ENCODE measurements at regions not wholly inside any gene's neighbourhood (a gene's known extent, or its start where the extent isn't known, plus 50 kb on each side); places are given as distances from the start of the nearest gene placed in this dataset.

DNA sequence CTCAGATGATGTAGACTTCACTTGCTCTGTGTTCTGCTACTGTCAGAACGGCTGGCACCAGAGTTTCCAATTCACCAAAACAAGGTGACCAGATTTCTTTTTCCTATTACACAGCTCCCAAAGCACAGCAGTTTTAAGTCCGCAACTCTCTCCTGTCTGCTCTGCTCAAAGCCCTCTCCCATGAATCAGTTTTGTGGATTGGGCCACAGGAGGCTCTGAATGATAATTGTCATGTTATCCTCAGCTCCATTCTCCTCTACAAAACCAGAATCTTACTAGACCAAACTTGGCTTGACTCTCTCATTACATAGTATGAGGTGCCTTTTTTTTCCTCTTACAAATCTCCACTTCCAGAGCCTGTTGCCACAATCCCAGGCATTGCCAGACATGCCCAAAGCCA is 223.5 kb downstream of the SNX13 start:
- no peaks in the 10 kb centered on the region for H3K9me3 ChIP-seq
- no peak for DNase-seq (ENCODE audit: extremely low spot score in 2 of 2)
- intact Hi-C loops (cut with DNase I): loop anchor here (10.0 kb wide), 1 partner anchor 1228 kb away; no protein-coding TSS in a partner anchor
- no peak overlapping the region for H3K4me3 ChIP-seq
- H3K27ac ChIP-seq: no peak overlapping the region
- no peaks in the 10 kb centered on the region for H3K27me3 ChIP-seq
- H3K36me3 ChIP-seq: no peaks in the 10 kb centered on the region
- no peak for TF ChIP-seq POLR2A (IDR thresholded peaks at IDR 0.05)
- TF ChIP-seq, protein P1, sequence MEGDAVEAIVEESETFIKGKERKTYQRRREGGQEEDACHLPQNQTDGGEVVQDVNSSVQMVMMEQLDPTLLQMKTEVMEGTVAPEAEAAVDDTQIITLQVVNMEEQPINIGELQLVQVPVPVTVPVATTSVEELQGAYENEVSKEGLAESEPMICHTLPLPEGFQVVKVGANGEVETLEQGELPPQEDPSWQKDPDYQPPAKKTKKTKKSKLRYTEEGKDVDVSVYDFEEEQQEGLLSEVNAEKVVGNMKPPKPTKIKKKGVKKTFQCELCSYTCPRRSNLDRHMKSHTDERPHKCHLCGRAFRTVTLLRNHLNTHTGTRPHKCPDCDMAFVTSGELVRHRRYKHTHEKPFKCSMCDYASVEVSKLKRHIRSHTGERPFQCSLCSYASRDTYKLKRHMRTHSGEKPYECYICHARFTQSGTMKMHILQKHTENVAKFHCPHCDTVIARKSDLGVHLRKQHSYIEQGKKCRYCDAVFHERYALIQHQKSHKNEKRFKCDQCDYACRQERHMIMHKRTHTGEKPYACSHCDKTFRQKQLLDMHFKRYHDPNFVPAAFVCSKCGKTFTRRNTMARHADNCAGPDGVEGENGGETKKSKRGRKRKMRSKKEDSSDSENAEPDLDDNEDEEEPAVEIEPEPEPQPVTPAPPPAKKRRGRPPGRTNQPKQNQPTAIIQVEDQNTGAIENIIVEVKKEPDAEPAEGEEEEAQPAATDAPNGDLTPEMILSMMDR (IDR thresholded peaks at IDR 0.05): no peak
- no peaks in the 10 kb centered on the region for H3K4me1 ChIP-seq

DNA sequence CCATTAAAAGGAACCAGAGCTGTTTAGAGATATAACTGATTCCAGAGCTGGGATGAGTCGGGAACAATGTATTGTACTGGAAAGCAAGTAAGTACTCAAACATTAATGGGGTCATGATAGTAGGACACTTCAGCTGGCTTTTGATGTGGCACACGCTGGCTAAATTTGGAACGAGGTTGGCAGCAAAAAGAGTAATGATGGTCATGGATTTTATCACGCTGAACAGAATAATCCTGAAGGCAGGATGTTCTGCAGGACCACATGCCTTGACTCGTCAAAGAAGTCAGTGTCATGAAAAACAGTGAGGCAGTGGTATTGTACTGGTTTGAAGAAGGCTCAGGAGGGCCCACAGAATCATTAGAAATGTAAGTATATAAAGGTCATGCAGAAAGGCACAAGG is 220.3 kb downstream of the SNX13 start:
- Histone ChIP-seq H3K9me3 (no peaks in the 10 kb centered on the region), H3K27me3 (no peaks in the 10 kb centered on the region), H3K27ac (no peak overlapping the region), H3K4me1 (no peaks in the 10 kb centered on the region), H3K4me3 (no peak overlapping the region), H3K36me3 (no peaks in the 10 kb centered on the region)
- intact Hi-C loops (cut with DNase I): loop anchor here (10.0 kb wide), 1 partner anchor 1225 kb away; no protein-coding TSS in a partner anchor
- no peak for TF ChIP-seq POLR2AphosphoS5 (IDR thresholded peaks at IDR 0.05; ENCODE audit: insufficient read depth in 1 of 2, low read depth in 1 of 2)
- TF ChIP-seq, protein P1 (IDR thresholded peaks at IDR 0.05): no peak
- TF ChIP-seq POLR2A (IDR thresholded peaks at IDR 0.05): no peak
- no peak for DNase-seq (ENCODE audit: extremely low spot score in 2 of 2)

DNA sequence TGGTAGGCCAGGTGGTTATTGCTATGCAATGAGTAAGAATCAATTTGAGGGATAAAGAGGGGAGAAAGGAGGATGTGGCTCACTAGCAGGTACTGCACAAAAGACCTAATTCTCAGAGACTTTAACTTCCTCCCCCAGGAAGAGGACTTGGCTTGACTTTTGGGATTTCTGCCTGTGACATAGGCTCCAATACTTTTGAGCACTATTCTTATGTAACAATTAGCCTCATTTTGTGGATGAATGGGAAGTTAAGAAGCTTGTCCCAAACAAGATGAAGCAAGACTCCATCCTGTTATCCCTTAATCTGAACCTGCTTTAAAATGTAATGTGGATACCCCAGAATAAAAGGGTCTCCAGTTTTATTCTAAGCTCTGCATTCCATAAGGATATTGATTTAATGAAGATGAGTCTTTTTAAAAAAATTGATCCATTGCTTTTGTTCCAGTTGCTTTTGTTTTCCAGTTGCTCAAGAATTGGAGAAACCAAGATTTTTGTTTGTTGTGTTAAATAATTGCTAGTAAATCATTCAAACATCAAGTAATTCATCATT is 218.5 kb downstream of the SNX13 start:
- no peak for TF ChIP-seq POLR2AphosphoS5 (IDR thresholded peaks at IDR 0.05; ENCODE audit: insufficient read depth in 1 of 2, low read depth in 1 of 2)
- TF ChIP-seq, protein P1 (IDR thresholded peaks at IDR 0.05): no peak
- no peak for TF ChIP-seq POLR2A (IDR thresholded peaks at IDR 0.05)
- Histone ChIP-seq H3K27me3 (no peaks in the 10 kb centered on the region), H3K9me3 (no peaks in the 10 kb centered on the region), H3K4me3 (no peak overlapping the region), H3K4me1 (peaks cover 12% of the 10 kb centered on the region), H3K36me3 (no peaks in the 10 kb centered on the region), H3K27ac (no peak overlapping the region)
- intact Hi-C loops (cut with DNase I): no loop called here
- no peak for DNase-seq (ENCODE audit: extremely low spot score in 2 of 2)

DNA sequence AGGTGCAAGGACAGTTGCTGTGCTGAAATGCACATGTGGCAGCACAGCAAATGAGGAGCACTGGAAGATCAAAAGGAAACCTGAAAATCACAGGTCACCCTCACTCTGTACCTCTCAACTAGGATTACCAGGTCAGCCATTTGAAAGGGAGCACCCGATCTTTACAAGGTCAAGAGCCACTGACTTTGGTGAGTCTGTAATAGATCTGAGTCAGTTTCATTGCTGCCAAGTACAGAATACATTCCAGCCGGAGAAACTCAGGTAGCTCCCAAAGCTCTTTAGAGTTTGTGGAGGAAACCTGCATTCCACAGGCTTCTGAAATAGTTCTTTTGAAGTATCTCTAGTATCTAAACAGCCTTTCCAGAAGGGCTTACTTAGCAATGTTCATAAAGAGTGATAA is 217.5 kb downstream of the SNX13 start:
- no peak overlapping the region for H3K27ac ChIP-seq
- no peaks in the 10 kb centered on the region for H3K27me3 ChIP-seq
- no peaks in the 10 kb centered on the region for H3K9me3 ChIP-seq
- H3K36me3 ChIP-seq: no peaks in the 10 kb centered on the region
- no peak for DNase-seq (ENCODE audit: extremely low spot score in 2 of 2)
- TF ChIP-seq, protein P1 (IDR thresholded peaks at IDR 0.05): no peak
- no peak for TF ChIP-seq POLR2A (IDR thresholded peaks at IDR 0.05)
- no peak for TF ChIP-seq POLR2AphosphoS5 (IDR thresholded peaks at IDR 0.05; ENCODE audit: insufficient read depth in 1 of 2, low read depth in 1 of 2)
- intact Hi-C loops (cut with DNase I): no loop called here
- no peak overlapping the region for H3K4me3 ChIP-seq
- peaks cover 12% of the 10 kb centered on the region for H3K4me1 ChIP-seq

DNA sequence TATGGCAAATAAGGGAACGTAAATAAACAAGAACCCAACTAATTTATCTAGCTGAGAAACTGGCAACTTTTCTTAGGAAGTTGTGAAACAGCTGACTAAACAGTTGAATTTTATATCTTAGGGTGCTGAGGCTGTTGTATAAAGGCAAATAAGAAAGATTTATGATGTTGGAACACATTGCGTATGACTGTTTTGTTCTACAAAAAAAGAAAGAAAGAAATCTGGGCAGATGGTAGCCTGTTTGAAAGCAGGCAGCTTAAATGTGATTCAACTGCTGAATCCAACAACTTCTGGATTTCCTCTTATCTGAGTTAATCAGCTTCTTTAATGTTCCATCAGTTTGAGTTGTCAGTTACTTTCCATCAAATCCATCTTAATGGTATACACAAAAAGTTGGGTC is 214.5 kb downstream of the SNX13 start:
- no peak overlapping the region for H3K4me3 ChIP-seq
- intact Hi-C loops (cut with DNase I): no loop called here
- H3K27ac ChIP-seq: peak overlapping the region; percentile 36
- no peaks in the 10 kb centered on the region for H3K36me3 ChIP-seq
- TF ChIP-seq POLR2AphosphoS5 (IDR thresholded peaks at IDR 0.05; ENCODE audit: insufficient read depth in 1 of 2, low read depth in 1 of 2): peak; percentile 34 to 72
- TF ChIP-seq, protein P1 (IDR thresholded peaks at IDR 0.05): no peak
- H3K4me1 ChIP-seq: peaks cover 12% of the 10 kb centered on the region
- no peaks in the 10 kb centered on the region for H3K9me3 ChIP-seq
- no peak for DNase-seq (ENCODE audit: extremely low spot score in 2 of 2)
- no peaks in the 10 kb centered on the region for H3K27me3 ChIP-seq

All from vagina (tissue), 2 donors.